ENCODE measurements at regions not wholly inside any gene's neighbourhood (a gene's known extent, or its start where the extent isn't known, plus 50 kb on each side); places are given as distances from the start of the nearest gene placed in this dataset.

- Mint-ChIP-seq H3K36me3 (ENCODE audit: unreplicated experiment) (no peaks in the 10 kb centered on the region), H3K4me3 (ENCODE audit: unreplicated experiment) (no peak overlapping the region), H3K4me1 (ENCODE audit: unreplicated experiment) (no peaks in the 10 kb centered on the region), H3K9me3 (ENCODE audit: unreplicated experiment) (peaks cover 10% of the 10 kb centered on the region), H3K27ac (ENCODE audit: unreplicated experiment) (no peak overlapping the region), H3K27me3 (ENCODE audit: unreplicated experiment) (no peaks in the 10 kb centered on the region)
- TF ChIP-seq, protein P1, sequence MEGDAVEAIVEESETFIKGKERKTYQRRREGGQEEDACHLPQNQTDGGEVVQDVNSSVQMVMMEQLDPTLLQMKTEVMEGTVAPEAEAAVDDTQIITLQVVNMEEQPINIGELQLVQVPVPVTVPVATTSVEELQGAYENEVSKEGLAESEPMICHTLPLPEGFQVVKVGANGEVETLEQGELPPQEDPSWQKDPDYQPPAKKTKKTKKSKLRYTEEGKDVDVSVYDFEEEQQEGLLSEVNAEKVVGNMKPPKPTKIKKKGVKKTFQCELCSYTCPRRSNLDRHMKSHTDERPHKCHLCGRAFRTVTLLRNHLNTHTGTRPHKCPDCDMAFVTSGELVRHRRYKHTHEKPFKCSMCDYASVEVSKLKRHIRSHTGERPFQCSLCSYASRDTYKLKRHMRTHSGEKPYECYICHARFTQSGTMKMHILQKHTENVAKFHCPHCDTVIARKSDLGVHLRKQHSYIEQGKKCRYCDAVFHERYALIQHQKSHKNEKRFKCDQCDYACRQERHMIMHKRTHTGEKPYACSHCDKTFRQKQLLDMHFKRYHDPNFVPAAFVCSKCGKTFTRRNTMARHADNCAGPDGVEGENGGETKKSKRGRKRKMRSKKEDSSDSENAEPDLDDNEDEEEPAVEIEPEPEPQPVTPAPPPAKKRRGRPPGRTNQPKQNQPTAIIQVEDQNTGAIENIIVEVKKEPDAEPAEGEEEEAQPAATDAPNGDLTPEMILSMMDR (IDR thresholded peaks at IDR 0.05): no peak
- no peak for DNase-seq (ENCODE audit: extremely low spot score, unreplicated experiment)
Measured at GRCh38 chr9:73745598-73745997, 593.9 kb downstream of the ANXA1 start.

- H3K27ac Mint-ChIP-seq (ENCODE audit: unreplicated experiment): no peak overlapping the region
Measured at GRCh38 chr9:73753171-73753570, 601.5 kb downstream of the ANXA1 start.

GRCh38 chr9:73761905-73762304 is 610.2 kb downstream of the ANXA1 start:
- H3K27me3 Mint-ChIP-seq (ENCODE audit: unreplicated experiment): no peaks in the 10 kb centered on the region
- no peaks in the 10 kb centered on the region for H3K4me1 Mint-ChIP-seq (ENCODE audit: unreplicated experiment)
- peaks cover 10% of the 10 kb centered on the region for H3K9me3 Mint-ChIP-seq (ENCODE audit: unreplicated experiment)
- DNase-seq (ENCODE audit: extremely low spot score, unreplicated experiment): no peak
- H3K36me3 Mint-ChIP-seq (ENCODE audit: unreplicated experiment): no peaks in the 10 kb centered on the region
- H3K4me3 Mint-ChIP-seq (ENCODE audit: unreplicated experiment): no peak overlapping the region
- H3K27ac Mint-ChIP-seq (ENCODE audit: unreplicated experiment): no peak overlapping the region
- TF ChIP-seq, protein P1 (IDR thresholded peaks at IDR 0.05): no peak

More at GRCh38 chr9:73753171-73753570, 601.5 kb downstream of the ANXA1 start:
- Mint-ChIP-seq H3K4me1 (ENCODE audit: unreplicated experiment) (no peaks in the 10 kb centered on the region), H3K4me3 (ENCODE audit: unreplicated experiment) (no peak overlapping the region), H3K9me3 (ENCODE audit: unreplicated experiment) (peaks cover 5% of the 10 kb centered on the region), H3K27me3 (ENCODE audit: unreplicated experiment) (no peaks in the 10 kb centered on the region), H3K36me3 (ENCODE audit: unreplicated experiment) (no peaks in the 10 kb centered on the region)
- DNase-seq (ENCODE audit: extremely low spot score, unreplicated experiment): no peak
- TF ChIP-seq, protein P1 (IDR thresholded peaks at IDR 0.05): no peak

DNA sequence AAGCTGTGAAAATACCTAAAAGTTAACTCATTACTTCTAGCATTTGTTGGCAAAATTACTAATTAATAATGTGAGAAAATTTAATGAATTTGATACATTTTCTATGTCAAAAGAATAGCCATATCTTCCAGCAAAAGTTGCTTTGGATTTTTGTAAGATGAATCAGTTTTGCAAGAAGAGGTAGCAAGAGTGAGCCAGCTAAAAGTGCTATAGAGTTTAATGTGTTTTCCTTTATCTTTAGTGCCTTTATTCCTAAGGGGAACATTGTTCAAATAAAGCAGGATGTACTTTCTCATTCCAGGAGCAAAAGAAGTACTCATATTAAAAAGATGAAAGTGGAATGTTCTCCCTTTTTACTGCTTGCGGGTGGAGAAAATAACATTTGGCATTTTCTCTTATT is 622.2 kb downstream of the ANXA1 start:
- Mint-ChIP-seq H3K9me3 (ENCODE audit: unreplicated experiment) (no peaks in the 10 kb centered on the region), H3K27ac (ENCODE audit: unreplicated experiment) (no peak overlapping the region), H3K27me3 (ENCODE audit: unreplicated experiment) (no peaks in the 10 kb centered on the region), H3K4me1 (ENCODE audit: unreplicated experiment) (no peaks in the 10 kb centered on the region), H3K4me3 (ENCODE audit: unreplicated experiment) (no peak overlapping the region), H3K36me3 (ENCODE audit: unreplicated experiment) (no peaks in the 10 kb centered on the region)
- TF ChIP-seq, protein P1 (IDR thresholded peaks at IDR 0.05): no peak
- DNase-seq (ENCODE audit: extremely low spot score, unreplicated experiment): no peak

DNA sequence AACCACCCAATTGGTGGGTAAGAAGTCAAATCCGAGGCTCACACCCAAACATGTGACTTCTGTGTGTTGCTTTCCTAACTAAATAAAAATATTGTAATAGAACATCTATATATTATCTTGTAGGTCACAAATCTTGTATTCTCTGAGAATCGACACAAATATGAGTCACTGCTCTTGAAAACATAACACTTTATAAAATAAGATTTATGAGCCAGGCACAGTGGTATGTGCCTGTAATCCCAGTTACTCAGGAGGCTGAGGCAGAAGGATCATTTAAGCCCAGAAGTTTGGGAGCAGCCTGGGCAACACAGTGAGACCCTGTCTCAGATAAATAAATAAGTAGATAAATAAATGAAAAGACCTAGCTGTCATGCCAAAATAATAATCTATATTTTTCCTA is 624.1 kb downstream of the ANXA1 start:
- TF ChIP-seq, protein P1 (IDR thresholded peaks at IDR 0.05): no peak
- Mint-ChIP-seq H3K27me3 (ENCODE audit: unreplicated experiment) (no peaks in the 10 kb centered on the region), H3K9me3 (ENCODE audit: unreplicated experiment) (no peaks in the 10 kb centered on the region), H3K4me3 (ENCODE audit: unreplicated experiment) (no peak overlapping the region), H3K27ac (ENCODE audit: unreplicated experiment) (no peak overlapping the region), H3K36me3 (ENCODE audit: unreplicated experiment) (no peaks in the 10 kb centered on the region), H3K4me1 (ENCODE audit: unreplicated experiment) (no peaks in the 10 kb centered on the region)
- DNase-seq (ENCODE audit: extremely low spot score, unreplicated experiment): no peak
